LHCN-M2 (cell line): ENCODE measurements at regions not wholly inside any gene's neighbourhood (a gene's known extent, or its start where the extent isn't known, plus 50 kb on each side); places are given as distances from the start of the nearest gene placed in this dataset.

Experiments
- DNase-seq: peaks from one replicate; pipeline ENCODE4 v3.0.0-alpha.2; 2012; ENCODE audit warnings: low read depth

DNA sequence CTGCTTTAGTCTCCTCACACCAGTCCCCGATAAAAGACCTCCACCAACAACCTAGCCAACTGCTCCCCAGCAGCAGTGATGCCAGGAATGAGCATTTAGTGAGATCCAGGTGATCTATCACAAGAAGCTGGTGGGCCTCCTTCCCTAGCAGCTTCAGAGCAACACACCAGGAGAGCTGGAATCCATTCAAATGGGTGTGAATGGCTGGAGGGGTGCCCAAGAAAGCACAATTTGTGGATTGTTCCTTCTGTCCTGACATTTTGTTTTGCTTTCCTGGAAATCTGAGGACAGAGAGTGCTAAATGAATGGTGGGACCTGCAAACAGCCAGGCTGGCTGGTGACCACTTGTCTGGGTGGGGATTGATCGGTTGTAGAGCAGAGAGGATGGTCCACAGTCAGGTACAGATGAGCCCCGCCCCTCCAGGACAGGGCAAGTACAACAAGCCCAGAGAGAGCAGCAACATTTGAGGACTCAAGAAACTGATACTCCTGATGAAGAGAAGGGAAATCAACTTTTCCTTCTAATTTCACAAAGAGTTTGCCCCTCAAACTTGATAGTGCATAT, 316.8 kb downstream of the VPS13C start:
- DNase-seq, result no peak

DNA sequence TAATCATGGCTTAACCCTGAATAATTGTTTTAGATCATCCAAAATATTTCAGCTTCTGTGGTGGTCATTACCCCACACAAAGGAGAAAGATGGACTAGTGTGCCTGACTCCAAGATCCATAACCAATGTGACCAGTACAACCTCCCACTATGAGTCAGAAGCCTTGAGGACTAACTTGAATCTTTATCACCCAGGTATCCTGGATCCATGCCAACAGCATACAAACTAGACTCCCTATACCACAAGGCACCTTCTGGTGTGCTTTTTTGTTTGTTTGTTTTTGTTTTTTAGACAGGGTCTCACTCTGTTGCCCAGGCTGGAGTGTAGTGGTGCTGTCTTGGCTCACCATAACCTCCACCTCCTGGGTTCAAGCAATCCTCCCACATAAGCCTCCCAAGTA, 317.7 kb downstream of the VPS13C start:
- DNase-seq, result no peak

DNA sequence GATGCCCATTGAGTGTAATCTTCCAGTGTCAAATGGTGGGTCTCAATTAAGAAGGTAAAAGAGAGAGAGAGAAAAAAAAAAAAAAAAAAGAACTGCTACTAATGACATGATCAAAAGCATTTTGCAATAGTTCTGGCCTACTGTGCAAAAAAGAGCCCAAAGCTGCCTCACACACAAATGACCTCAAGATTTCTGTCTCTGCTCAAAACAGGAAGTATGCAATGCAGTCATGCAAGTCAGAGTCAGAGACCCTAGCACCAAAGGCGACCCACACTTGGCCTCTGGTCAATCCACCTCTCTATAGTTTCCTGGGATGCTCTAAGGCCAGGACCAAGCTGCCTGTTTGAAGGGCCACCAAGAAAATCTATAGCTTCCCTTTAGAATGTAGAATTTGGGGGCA, 323.5 kb downstream of the VPS13C start:
- DNase-seq, result no peak

DNA sequence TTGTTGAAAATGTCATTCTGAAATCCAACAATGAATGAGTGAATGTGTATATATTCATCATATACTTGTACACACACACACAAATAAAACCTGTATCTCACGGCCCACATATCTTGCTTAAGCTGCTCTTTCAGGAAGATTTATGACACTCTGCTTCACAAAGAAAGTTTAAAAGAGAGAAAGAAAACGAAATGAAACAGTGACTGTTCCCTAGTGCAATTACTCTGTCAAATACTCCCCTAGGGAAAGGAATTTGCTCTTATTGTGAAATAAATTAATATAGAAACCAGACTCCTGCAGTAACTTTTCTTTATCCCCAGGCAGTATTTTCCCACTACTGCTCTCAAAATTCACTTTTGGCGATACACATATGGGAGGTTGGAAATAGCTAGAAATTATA, 329.1 kb downstream of the VPS13C start:
- no peak for DNase-seq

DNA sequence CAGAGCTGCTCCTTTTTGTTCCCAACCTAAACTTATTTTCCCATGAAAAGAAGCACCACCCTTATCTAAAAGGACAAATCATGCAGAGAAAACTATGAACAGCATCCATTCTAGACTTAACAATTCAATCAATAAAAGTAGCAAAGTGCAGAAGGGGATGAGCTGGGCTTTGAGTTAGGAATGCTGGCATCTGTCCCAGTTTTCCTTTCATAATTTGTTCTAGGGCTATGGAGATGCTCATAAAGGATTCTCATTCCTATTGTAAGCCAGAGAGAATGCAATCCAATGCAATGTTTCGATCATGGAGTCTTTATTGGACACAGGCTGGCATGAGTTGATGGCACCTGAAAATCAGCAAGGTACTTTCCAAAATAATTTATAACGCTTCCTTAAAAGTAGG, 330.6 kb downstream of the VPS13C start:
- no peak for DNase-seq

DNA sequence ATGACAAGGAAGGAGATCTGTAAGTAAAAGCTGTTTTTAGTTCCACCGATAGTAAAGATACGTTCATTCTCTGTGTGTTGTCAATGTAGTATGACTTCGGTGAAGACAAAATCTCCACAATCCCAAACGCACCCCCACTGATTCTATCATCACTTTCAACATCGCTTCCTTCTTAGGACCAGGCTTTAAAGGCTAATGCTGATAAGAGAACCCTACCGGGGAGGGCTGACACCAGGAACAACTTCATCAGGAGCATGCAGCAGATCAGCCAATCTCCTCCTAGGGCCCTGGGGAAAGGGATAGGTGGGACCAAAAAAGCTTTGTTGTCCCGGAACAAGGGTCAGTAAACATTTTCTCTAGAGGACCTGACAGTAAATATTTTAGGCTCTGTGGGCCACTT, 334.1 kb downstream of the VPS13C start:
- DNase-seq, result no peak

DNA sequence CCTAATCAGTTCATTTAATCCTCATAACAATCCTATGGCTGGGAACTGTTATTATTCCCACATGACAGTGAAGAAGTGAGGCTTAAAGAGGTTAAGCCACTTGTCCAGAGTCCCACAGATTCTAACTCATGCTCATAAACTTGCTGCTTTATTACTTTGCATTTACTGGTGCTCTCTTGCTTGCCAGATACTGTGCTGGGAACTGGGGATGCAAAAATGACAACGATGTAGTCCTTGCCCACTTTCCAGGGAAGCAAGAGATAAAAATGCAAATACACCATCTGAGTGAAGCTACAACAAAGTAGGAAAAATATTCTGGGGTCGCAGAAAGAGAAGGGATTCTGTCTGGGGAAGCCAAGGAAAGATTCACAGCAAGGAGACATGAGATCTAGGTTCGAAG, 335.0 kb downstream of the VPS13C start:
- DNase-seq, result no peak

DNA sequence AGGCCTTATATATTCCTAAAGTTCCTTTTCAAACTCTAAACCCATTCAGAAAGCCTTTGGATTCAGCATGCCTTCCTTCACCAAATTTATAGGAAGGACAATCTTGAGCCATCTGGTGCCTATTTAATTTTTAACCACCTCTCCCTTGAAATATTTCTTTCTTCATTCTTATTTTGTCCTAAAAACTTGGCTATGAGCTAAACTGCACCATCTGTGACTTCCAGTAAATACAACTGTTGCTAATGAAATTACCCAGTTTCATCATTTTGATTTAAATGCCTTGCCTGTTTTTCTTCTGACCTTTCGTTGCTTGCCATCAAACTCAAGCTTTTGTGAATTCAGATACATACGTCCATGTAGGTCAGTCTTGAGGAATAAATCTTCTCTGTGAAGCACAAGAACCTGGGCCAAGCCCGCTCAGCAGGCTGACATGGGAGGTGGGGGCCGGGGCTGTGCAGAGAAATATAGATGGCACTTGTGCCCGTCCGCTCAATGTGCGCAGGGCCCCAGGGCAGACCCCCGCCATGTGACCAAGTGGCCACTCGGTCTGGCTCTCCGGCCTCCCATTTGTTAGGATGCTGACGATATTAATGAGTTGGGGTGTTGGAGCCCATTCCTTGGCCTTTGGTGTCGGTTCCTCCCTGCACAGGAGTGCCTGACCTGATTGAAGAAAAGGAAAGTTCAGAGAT, 335.9 kb downstream of the VPS13C start:
- DNase-seq, result no peak

DNA sequence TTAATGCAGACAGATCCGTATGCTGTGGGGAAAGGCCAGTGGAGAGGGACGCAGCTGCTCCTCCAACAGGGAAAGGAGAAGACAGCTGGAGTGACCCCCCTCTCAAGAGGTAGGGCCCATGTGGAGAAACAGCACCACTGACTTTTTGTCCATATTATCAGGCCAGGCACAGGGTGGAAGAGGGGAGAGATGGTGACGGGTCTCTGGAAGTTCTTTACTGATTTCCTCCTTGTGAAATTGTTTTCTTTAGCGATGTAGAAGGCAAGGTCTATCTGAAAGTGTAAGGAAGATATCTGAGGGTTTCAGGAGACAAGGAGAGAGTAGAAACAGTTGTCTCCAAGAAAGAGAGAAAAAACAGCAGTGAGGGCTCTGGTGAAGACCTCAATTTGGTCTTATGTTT, 338.8 kb downstream of the VPS13C start:
- DNase-seq, result no peak

DNA sequence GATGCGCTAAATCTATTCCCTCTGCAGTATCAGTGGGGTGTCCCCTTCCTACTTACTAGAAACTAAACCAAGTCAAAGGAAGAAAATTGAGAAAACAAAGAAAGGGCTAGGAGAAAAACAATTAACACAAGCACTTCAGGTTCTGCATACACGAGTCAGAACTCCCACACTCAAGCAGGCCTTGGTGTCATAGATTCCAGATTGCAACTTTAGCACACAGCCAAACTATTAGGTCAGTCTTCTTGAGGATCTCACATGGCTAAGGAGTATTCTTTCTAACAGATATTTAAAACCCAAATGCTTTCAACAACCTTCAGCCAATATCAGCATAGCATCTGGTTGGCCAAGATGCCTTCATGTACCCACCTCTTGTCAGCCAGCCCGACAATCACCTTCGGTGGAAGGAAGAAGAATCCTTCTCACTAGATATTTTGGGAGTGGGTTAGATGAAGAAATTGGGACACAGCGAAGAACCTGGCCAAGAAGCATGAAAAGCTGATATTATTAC, 340.0 kb downstream of the VPS13C start:
- no peak for DNase-seq

DNA sequence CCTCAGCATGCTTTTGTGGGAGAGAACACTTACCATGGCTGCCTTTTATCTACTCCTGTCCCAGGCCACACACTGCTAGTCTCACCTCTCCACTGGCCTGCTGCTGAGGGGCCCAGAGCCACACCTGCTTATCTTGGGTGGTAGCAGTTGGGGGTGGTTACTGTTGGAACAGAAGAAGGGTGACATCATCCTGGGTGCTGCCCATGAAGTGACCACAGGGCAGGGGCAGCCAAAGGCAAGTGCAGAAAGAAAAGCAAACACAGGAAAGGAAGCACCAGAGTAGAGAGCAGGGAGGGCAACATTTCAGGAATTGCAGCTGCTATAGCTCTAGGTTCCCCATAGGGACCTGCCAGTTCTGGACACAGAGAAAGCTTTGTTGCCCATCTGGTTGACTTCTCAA, 345.2 kb downstream of the VPS13C start:
- peak; percentile 9 for DNase-seq

DNA sequence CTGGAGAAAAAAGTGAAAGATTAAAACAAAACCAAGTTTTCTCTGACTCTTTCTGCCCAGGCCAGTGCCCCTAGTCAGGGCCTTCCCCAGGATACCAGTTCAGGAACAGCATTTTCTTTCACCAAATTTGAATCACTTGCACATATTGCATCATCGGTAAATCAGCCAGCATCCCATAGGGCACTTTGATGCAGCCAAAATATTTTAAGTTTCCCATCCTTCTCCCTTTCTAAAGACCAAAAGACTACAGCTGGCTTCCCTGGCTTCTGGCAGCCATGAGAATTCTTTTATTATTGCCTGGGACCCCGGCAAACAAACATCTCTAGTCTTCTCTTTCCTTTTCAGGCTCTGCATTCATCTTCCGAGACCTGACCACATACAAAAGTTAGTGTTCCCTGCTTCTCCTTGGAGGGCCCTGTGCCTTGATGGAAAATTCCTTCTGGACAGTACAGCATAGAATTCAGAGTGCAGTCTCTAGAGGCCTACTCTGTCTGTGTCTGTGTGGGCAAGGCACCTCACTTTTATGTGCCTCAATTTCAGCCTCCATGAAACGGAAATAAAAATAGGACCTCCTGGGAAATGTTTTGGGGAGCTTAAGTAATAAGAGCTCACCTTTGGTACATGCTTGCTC, 348.0 kb downstream of the VPS13C start:
- DNase-seq, result no peak

DNA sequence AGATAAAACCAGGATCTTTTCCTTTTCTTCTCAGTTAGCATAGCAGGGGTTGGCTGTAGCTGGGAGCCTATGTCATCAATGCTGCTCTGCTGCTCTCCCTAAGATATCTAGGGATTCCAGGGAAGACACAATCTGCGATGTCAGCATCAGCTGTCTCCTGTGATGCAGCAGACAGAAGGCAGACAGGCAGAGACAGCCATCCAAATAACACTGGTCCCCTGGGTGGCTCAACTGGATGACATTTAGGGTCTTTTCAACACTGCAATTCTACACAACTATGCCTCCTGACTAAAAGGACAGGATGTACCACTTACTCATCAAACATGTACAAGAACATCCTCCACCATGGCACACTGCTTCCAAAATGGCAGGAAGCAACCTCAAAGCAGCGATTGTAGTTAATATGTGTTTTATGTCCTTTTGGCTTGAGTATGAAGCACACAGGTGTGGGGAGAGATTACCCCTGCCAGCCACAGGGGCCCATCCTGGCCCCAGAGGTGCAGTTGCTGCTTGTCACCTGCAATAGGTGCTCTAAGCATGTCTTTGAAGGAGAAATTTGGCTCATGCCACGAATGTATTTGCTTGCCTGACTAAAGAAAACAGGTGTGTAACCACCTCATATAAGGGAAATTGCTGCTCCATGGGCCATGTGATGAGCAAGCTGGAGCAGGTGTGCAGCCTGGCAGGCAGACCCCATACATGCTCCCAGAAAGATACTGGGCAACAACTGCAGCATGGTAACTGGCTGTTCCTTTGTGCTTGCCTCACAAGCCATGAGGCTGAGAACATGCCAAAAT, 357.8 kb downstream of the VPS13C start:
- DNase-seq, result peak; percentile 6

DNA sequence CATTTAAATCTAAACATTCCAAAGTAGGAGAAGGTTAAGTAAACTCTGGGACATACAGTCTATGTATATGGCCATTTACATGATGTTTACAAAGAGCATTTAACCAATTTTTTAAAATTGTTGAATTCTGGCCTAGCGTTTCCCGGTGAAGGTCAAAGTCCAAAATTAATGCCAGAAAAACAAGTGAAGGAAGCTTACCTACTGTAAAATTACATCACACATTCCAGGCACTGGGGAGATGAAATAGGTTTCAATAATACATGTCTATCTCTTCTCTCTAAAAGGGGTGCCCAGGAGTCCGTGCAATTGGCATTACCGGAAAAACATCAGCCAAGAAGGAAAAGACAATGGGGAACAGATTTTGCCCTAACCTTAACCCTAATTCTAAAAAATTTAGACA, 358.8 kb downstream of the VPS13C start:
- no peak for DNase-seq

DNA sequence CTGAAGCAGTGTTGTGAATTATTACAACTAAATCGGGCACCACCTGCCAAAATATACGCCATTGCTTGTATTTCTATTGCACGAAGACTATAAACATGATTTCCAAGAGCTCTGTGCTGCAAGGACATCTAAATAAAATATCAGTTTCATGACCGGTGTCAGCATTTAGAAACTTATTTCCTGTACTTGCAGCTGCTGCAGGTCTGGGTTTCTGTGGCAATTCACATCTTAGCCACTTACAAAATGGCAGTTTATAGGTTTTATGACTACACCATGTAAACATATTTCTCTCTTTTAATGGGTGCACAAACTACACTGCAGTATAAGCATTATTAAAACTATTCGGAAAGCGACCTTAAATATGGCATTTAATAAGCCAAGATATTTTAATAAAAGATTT, 359.4 kb downstream of the VPS13C start:
- no peak for DNase-seq

DNA sequence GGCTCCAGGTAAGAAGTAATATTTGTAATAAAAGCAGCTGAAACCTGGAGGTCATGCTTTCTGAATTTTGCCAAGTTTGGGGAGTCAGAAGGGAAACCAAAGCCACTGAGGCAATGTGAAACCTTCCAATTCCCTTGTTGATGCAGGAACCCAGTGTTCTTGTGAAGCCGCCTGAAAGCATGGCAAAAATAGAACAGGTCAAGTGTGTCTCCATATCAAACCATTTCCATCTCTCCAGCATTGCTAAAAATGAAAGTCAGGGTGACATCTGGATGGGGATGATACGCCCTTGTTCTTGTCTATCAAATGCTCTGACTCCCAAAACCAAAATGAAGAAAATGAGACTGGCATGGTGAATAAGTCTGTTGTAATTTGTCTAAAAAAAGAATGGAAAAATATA, 362.5 kb downstream of the VPS13C start:
- no peak for DNase-seq

DNA sequence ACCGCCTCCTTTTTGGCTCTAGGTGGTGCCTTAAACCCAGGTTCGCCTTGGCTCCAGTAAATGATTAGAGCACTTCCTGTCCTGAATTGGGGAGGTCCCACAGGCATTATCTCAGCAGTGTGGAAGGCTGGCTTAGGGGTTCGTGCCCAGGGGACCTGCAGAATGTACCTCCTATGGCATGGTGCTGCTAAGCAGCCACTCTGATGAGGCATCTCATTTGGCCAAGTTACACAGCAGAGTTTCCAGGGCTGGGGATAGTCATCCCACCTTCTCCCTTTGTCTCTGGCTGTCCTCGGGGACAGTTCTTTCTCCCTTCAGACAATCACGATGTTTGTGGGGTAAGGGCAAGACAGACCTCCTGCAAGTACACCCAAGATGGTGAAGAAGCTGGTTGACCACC, 371.2 kb downstream of the VPS13C start:
- no peak for DNase-seq

DNA sequence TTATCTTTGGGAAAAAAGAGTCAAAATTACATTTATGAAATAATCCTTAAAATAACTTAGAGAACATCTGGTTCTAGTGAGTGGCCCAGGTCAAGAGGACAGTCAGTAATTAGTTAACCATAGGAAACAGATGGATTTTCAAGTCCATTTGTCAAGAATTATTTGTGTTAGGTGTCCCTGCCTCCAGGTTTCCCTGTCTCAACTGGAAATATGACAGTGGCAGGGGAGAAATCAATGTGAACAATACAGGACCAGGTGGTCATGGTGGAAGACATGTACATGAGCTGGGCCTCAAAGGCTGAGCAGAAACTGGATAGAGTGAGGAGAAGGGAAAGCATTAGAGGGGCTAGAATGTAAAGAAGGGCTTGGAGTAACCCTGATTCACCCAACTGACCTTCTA, 372.6 kb downstream of the VPS13C start:
- no peak for DNase-seq

DNA sequence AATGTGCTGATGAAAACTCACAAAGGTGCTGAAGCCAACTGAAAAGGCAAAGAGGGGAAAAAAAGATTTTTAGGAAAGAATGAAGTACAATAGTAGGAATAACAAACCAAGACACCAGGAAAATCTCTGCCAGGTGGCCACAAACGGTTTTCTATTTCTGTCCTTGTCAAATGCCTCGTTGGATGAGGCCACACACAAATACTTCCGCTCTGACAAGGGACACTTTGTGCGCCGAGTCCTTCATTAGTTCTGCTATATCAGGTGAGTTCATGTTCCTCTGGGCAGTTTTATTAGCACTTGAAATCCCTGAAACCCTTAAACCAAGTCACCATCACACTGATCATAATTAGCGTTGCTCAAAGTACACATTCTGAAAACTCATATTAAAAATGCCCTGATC, 373.1 kb downstream of the VPS13C start:
- no peak for DNase-seq

DNA sequence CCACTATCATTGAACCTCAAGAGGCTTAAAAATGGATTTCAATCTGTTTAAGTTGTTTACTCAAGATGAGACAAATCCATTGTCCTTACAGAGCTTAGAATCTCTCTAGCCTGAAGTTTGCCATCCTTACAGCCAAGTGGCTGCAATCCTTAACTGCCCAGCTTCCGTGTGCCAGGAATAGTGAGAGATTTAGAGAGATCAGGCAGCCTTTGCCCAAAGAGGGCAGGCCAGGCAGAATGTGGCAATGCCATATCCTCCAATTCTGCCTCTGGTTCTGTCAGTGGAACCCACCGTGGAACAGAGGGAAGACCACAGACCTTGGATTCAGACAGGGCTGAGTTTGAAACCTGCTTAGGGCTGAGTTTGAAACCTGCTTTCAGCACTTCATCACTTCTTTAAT, 374.3 kb downstream of the VPS13C start:
- DNase-seq, result no peak

DNA sequence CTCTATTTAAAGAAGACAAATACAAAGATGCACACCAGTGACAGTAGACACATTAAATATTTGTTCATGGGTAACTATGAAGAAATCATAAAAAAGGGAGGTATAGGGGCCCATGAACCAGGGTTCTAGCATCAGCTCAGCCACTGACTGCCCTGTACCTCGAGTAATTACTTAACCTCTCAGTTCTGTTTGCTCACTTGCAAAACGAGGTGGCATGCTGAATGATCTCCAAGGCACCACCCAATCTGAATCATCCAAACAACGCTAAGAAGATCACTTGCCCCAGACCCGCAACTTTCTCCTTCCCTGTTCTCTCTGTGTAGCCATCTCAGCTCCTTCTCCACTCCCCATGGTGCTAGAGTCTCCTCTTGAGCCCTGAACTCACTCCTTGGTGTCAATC, 374.7 kb downstream of the VPS13C start:
- DNase-seq, result no peak

DNA sequence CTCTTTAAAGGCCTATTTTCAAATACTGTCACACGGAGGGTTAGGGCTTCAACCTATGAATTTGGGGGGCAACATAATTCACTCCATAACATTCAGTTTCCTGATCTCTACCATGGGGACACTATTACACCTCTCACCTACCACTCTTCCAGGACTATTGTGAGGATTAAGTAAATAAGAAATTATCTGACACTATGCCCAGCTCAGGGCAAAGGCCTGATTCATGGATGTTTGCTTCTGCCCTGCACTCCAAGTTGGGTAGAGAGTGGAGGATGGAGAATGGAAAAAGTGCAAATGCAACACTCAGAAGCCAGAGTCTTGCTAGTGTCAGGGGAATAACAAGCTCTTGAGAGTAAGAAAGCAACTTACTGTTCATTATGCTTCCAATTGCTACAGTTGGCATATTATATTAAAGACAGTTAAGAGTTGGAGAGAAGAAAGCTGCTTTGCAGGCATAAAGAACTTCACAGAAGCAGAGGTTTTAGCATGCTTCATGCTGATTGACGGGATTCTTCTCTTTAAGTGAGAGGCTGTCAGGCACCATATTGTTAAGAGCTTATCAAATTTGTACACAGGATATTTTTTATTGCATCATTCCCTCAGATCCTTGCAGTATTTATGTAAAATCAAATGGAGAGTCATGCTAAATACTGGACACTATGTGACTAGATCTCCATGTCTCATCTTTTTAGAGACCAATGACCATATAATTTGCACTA, 375.3 kb downstream of the VPS13C start:
- no peak for DNase-seq
